ENCODE measurements at regions not wholly inside any gene's neighbourhood (a gene's known extent, or its start where the extent isn't known, plus 50 kb on each side); places are given as distances from the start of the nearest gene placed in this dataset.
"Not testable (repeated sequence)": the region's sequence is repeated elsewhere in the genome, so short reads cannot be mapped to it uniquely, and the experiment has no call there.

- no peak for DNase-seq (ENCODE audit: low read depth)
These were observed 186.3 kb downstream of the EDN1 start for GRCh38 chr6:12476484-12476883.

GRCh38 chr6:12477616-12478015 is 187.5 kb downstream of the EDN1 start:
- DNase-seq (ENCODE audit: low read depth) = no peak

- no peak for DNase-seq (ENCODE audit: low read depth)
These were observed 188.8 kb downstream of the EDN1 start for GRCh38 chr6:12478921-12479320.

GRCh38 chr6:12479451-12479850 is 189.3 kb downstream of the EDN1 start:
- no peak for DNase-seq (ENCODE audit: low read depth)

DNA sequence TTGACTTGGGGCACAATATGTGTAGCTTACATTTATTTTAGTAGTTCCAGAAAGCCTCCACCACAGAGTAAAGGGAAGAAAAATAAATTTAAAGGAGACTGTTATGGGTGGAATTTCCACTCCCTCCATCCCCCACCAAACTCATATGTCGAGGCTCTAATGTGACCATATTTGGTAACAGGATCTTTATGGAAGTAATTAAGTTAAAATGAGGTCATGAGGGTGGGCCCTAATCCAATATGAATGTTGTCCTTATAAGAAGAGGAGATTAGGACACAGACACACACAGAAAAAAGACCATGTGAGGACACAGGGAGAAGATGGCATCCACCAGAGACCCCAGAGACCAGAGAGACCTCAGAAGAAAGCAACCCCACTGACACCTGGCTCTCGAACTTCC is 189.7 kb downstream of the EDN1 start:
- DNase-seq (ENCODE audit: low read depth) = no peak

- no peak for DNase-seq (ENCODE audit: low read depth)
These were observed 190.2 kb downstream of the EDN1 start for GRCh38 chr6:12480379-12480778.

- DNase-seq (ENCODE audit: low read depth) = no peak
These were observed 191.1 kb downstream of the EDN1 start for GRCh38 chr6:12481292-12481691.

DNA sequence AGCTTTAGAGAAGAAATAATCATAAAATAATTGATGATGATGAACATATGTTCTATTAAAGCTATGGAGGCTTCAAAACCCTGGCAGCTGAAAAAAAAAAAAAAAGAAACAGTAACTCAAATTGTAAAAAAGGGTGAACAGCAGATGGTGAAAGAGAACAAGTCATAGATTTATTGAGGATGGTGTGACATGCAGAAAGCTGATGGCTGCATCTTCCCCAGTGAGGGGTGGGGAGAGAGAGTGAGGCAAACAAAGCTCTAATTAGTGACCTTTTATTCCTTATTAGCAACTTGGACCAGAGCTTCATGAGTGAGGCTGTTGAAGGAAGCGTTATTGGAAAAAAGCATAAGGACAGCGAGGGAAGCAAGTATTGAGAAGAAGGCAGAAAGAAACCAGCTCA is 191.7 kb downstream of the EDN1 start:
- no peak for DNase-seq (ENCODE audit: low read depth)

DNA sequence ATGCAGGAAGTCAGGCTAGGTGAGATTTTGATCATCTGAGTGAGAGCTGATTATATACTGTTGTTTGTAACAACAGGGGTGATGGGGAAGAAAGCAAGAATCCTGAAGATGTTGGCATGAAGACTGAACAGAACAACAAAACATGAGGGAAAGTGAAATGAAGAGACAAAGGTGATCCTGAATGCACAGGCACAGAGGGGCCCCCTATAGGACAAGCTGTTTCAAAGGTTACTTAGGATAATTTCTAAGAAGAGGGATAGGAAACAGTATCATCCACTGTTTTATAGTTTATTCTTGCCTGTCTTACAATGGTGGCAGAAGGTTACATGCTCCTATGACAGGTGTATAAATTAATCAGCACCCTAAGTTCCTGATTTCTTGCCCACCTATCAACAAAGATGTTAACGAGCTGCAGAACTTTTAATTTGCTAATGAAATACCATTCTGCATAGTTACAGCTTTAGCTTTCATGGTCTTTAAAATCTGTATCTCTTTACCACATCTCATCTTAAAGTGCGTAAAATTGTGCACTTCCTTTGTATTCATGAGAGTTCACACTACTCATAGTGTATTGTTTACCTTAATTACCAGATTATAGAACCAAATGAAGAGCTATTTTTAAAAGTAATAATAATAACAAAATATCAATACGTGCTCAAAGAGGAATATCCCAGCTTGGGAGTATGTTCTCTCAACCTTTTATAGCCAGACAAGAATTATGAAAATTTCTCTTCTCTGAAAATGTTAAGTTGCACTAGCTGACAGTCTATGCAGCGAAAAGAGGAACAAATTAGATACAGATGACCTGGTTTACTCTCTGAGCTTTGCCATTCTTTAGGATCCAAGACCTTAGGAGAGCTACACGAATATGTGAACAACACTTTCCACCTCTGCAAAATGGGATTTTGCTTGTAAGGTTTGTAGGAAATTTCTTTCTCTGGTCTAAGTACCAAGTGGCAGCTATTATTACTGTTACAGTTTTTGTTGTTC is 192.5 kb downstream of the EDN1 start:
- no peak for DNase-seq (ENCODE audit: low read depth)

- peak; percentile 78 for DNase-seq (ENCODE audit: low read depth)
These were observed 193.6 kb downstream of the EDN1 start for GRCh38 chr6:12483712-12484111.

- DNase-seq (ENCODE audit: low read depth) = no peak
These were observed 194.4 kb downstream of the EDN1 start for GRCh38 chr6:12484519-12484918.

DNA sequence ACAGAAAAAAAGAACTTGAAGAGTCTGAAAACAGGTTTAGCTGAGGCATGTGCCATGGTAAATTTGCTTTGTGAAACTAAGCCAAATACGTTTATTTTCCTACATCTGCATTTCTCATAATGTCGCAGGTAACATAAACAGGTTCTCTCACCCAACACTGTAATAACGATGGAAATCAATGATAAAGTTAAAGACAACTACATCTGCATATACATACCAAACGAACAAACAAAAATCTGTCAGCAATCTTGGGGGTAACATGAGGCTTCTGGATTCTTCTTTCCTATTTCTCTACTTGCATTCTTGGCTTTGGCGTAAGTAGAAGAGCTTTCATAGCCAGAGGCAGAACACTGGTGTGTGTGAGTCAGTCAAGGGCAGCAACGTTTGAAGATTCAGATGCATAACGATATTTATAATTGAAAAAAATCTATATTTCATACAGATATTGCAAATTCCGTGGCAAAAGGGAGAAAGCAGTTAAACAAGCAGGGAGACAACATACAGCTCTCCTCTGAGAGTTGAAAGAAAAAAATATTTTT is 195.1 kb downstream of the EDN1 start:
- DNase-seq (ENCODE audit: low read depth) = no peak

DNA sequence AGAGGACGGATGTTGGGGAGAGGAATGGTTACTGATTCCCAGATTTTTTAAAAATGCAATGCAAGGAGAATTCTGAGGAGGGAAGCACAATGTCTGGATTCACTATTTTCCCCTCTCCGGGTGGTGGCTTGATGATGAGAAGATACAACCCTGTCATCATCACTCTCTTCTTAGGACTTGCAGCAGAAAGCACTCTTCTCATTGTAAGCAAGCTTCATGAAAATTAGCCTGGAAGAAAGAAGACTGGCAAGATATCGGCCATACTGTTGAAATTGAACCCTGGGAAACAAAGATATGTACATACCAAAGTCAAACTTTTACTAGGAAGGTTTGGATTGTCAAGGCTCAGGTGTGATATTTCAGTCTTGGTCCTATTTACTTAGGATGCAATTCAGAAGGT is 195.7 kb downstream of the EDN1 start:
- DNase-seq (ENCODE audit: low read depth) = no peak

- no peak for DNase-seq (ENCODE audit: low read depth)
These were observed 200.3 kb downstream of the EDN1 start for GRCh38 chr6:12490351-12490903.

DNA sequence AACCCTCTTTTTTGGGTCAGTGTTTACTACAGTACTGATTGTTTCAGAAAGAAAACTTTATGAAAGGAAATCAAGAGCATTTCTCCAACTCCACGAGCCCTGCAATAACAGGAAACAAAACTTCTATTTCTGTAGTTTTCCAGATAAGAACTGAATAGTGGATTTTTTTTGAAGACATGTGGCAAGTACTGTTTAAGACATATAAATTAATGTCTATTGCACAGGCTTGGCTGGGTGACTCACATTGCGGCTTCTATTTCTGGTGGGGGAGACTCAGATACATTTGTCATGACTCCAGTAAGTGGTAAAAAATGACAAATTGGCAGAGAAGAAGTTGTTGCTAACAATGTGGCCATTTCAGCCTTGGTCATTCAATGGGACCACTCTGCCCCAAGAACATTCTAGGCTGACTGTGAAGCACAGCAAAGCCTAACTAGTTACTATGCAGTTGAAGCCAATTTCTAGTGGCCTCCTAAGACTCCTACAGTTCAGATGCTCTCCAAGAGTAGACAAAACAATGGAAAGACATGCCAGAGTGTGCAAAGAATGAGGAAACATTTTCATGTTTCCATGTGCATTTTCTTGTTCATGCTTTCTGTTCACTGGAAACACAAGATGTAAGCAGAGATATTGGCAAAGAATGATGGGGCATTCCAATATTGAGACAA is 200.9 kb downstream of the EDN1 start:
- peak; percentile 87 for DNase-seq (ENCODE audit: low read depth)

DNA sequence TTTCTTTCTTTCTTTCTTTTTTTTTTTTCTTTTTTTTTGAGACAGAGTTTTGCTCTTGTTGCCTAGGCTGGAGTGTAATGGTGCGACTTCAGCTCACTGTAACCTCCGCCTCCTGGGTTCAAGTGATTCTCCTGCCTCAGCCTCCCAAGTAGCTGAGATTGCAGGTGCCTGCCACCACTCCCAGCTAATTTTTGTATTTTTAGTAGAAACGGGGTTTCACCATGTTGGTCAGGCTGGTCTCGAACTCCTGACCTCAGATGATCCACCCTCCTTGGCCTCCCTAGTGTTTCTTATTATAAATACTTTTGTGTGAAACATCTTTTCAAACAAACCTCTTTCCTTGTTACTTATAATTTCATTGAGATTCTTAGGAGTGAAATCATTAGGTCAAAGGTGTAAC is 202.8 kb downstream of the EDN1 start:
- not testable (repeated sequence) for DNase-seq (ENCODE audit: low read depth)

GRCh38 chr6:12493446-12493845 is 203.3 kb downstream of the EDN1 start:
- DNase-seq (ENCODE audit: low read depth) = no peak

DNA sequence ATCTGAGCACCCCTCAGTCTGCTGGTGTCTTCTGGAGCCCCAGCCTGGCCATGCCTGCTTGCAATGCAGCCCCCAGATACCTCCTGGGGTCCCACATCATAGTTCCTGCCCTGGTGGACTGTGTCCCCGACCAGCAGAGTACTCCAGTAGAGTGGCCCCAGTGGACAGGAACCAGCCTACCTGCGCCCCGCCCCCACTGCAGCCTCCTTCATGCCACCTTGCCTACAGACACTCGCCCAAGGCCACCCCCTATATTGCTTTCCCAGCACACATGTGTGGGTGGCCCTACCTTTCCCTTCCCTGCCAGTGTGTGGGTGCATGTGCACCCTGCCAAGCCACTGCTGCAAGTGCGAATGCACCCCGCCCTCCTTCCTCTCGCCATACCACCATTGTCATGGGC is 204.0 kb downstream of the EDN1 start:
- no peak for DNase-seq (ENCODE audit: low read depth)

- no peak for DNase-seq (ENCODE audit: low read depth)
These were observed 211.8 kb downstream of the EDN1 start for GRCh38 chr6:12501990-12502389.

- DNase-seq (ENCODE audit: low read depth) = peak; percentile 24
These were observed 212.1 kb upstream of the PHACTR1 start for GRCh38 chr6:12504325-12504966.

DNA sequence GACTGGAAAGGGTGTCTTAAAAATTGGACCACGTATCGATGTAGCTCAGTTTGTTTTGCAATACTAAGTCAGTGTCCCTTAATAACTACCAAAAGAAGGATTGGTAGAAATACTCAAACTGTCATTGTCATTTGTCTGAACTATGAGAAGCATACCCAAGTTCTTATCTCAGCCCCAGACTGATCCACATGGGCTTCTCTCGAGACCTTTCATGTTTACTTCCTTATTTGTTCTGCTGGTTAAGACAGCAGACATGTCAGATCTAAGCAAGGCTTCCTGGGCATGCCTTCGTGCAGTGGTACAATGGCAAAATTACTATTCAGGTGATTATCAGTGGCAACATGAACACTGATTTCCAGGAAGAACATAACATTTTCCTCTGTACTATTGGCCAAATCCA is 211.1 kb upstream of the PHACTR1 start:
- DNase-seq (ENCODE audit: low read depth) = no peak

DNA sequence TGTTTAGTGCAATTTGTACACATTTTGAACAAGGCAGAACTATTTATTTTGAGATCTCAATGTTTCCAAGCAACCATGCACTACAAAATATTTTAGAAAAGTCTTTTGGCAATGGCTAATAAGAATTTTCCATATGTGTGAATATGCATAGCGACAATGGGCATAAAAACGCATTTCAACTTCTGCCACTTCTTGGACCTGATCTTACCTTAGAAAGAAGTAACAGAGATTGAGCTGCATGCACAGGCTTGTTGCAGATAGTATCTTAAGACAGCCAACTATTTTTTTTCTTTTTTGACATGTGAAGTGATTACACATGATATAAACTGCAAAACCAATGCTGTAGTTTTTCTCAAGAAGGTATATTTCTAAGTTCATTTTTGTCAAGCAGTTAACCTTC is 210.4 kb upstream of the PHACTR1 start:
- DNase-seq (ENCODE audit: low read depth) = no peak
